Neural cell (in vitro differentiated cells): ENCODE measurements at regions not wholly inside any gene's neighbourhood (a gene's known extent, or its start where the extent isn't known, plus 50 kb on each side); places are given as distances from the start of the nearest gene placed in this dataset.

Experiments
- H2AFZ ChIP-seq: fragments of 200-600, 300-800 bp; sonication (generic), shearing (Covaris generic); 2 replicates; pipeline ENCODE4 v1.6.0; 2014; ENCODE audit warnings: low read depth, mild to moderate bottlenecking, antibody characterized with exemption, low read length, moderate library complexity
- H3F3A ChIP-seq: fragments of 200-600 bp; shearing (Covaris generic); 2 replicates; pipeline ENCODE4 v1.6.1; 2016; ENCODE audit warnings: mild to moderate bottlenecking, moderate library complexity, mixed read lengths, antibody characterized with exemption, low read length; ENCODE audit not compliant: insufficient read depth, poor library complexity, severe bottlenecking
- H3K27ac ChIP-seq: fragments of 200-600, 300-800 bp; sonication (generic), shearing (Covaris generic); 2 replicates; pipeline ENCODE4 v1.5.1; 2014; ENCODE audit warnings: mild to moderate bottlenecking, low read length, moderate library complexity
- H3K27me3 ChIP-seq: fragments of 300-800, 200-600 bp; sonication (generic), shearing (Covaris generic); 2 replicates; pipeline ENCODE4 v1.6.0; 2014; ENCODE audit warnings: mild to moderate bottlenecking, low read depth, low read length, moderate library complexity; ENCODE audit not compliant: insufficient read depth
- H3K36me3 ChIP-seq: fragments of 300-800, 200-600 bp; sonication (generic), shearing (Covaris generic); 2 replicates; pipeline ENCODE4 v1.5.1; 2014; ENCODE audit warnings: mild to moderate bottlenecking, antibody characterized with exemption, low read length, moderate library complexity; ENCODE audit not compliant: insufficient read depth
- H3K4me2 ChIP-seq: fragments of 300-800, 200-600 bp; sonication (generic), shearing (Covaris generic); 2 replicates; pipeline ENCODE4 v1.6.0; 2014; ENCODE audit warnings: mild to moderate bottlenecking, low read length
- H3K4me3 ChIP-seq: fragments of 300-800, 200-600 bp; sonication (generic), shearing (Covaris generic); 2 replicates; pipeline ENCODE4 v1.5.1; 2014; ENCODE audit warnings: mild to moderate bottlenecking, low read length, moderate library complexity
- H3K79me2 ChIP-seq: fragments of 200-600 bp; shearing (Covaris generic); replicated peaks from 2 replicates; pipeline ENCODE4 v1.6.0; 2014; ENCODE audit warnings: mild to moderate bottlenecking, low read length, moderate library complexity; ENCODE audit not compliant: insufficient read depth
- H3K9ac ChIP-seq: fragments of 300-800, 200-600 bp; sonication (generic), shearing (Covaris generic); 2 replicates; pipeline ENCODE4 v1.6.1; 2016; ENCODE audit warnings: mild to moderate bottlenecking, low read length, mixed read lengths
- H3K9me2 ChIP-seq: fragments of 200-600 bp; shearing (Covaris generic); 2 replicates; pipeline ENCODE4 v1.6.1; 2016; ENCODE audit warnings: mild to moderate bottlenecking, low read length, mixed read lengths; ENCODE audit not compliant: insufficient read depth
- H3K9me3 ChIP-seq: fragments of 200-600, 300-800 bp; sonication (generic), shearing (Covaris generic); 2 replicates; pipeline ENCODE4 v1.6.1; 2016; ENCODE audit warnings: mild to moderate bottlenecking, mixed run types, low read length, moderate library complexity, mixed read lengths
- H4K20me1 ChIP-seq: fragments of 200-600 bp; shearing (Covaris generic); 2 replicates; pipeline ENCODE4 v1.6.1; 2016; ENCODE audit warnings: mild to moderate bottlenecking, mixed run types; ENCODE audit not compliant: insufficient read depth
- CTCF ChIP-seq: fragments of 450-650 bp; IDR thresholded peaks from 2 replicates; pipeline ENCODE4 v1.5.1; 2014; ENCODE audit warnings: antibody characterized with exemption, mild to moderate bottlenecking, moderate library complexity; ENCODE audit not compliant: poor library complexity, severe bottlenecking
- EP300 ChIP-seq: fragments of 450-650 bp; conservative IDR thresholded peaks from 2 replicates; pipeline ENCODE4 v1.6.1; 2014; ENCODE audit warnings: antibody characterized with exemption, mild to moderate bottlenecking, moderate library complexity; ENCODE audit not compliant: poor library complexity, severe bottlenecking
- EZH2 ChIP-seq: fragments of 200-600, 300-800 bp; shearing (Covaris generic), sonication (generic); IDR thresholded peaks from 2 replicates; pipeline ENCODE4 v1.6.1; 2014; ENCODE audit warnings: antibody characterized with exemption, low read length, borderline replicate concordance, mild to moderate bottlenecking; ENCODE audit not compliant: insufficient read depth, poor library complexity, severe bottlenecking
- MXI1 ChIP-seq: fragments of 450-650 bp; conservative IDR thresholded peaks from 2 replicates; pipeline ENCODE4 v1.6.1; 2014; ENCODE audit warnings: antibody characterized with exemption, mild to moderate bottlenecking; ENCODE audit not compliant: poor library complexity, severe bottlenecking
- RAD21 ChIP-seq: fragments of 450-650 bp; conservative IDR thresholded peaks from 2 replicates; pipeline ENCODE4 v1.6.1; 2014; ENCODE audit warnings: antibody characterized with exemption, mild to moderate bottlenecking, moderate library complexity
- REST ChIP-seq: IDR thresholded peaks from 2 replicates; pipeline ENCODE4 v1.6.1; 2012; ENCODE audit warnings: borderline replicate concordance
- SMC3 ChIP-seq: fragments of 450-650 bp; conservative IDR thresholded peaks from 2 replicates; pipeline ENCODE4 v1.6.1; 2014; ENCODE audit warnings: antibody characterized with exemption, mild to moderate bottlenecking, moderate library complexity; ENCODE audit not compliant: poor library complexity
- TAF1 ChIP-seq: IDR thresholded peaks from 2 replicates; pipeline ENCODE4 v1.6.1; 2012; ENCODE audit warnings: low read depth

GRCh38 chr9:129252937-129253802, 75.1 kb upstream of the IER5L start:
- Histone ChIP-seq H3K9ac (no peak overlapping the region), H3K4me2 (no peak overlapping the region), H2AFZ (no peak overlapping the region), H3K4me3 (no peak overlapping the region), H3K9me3 (no peaks in the 10 kb centered on the region), H3F3A (no peaks in the 10 kb centered on the region), H4K20me1 (no peaks in the 10 kb centered on the region), H3K79me2 (no peaks in the 10 kb centered on the region), H3K27ac (no peak overlapping the region), H3K27me3 (no peaks in the 10 kb centered on the region), H3K9me2 (no peaks in the 10 kb centered on the region), H3K36me3 (no peaks in the 10 kb centered on the region)
- no peak for TF ChIP-seq REST

GRCh38 chr9:129250786-129251185, 72.7 kb upstream of the IER5L start:
- H2AFZ ChIP-seq: no peak overlapping the region
- no peak overlapping the region for H3K4me2 ChIP-seq
- no peaks in the 10 kb centered on the region for H3K36me3 ChIP-seq
- no peaks in the 10 kb centered on the region for H3K9me2 ChIP-seq
- no peak for TF ChIP-seq TAF1
- TF ChIP-seq CTCF: no peak
- TF ChIP-seq RAD21: no peak
- no peak overlapping the region for H3K27ac ChIP-seq
- H3K27me3 ChIP-seq: no peaks in the 10 kb centered on the region
- H3K9ac ChIP-seq: no peak overlapping the region
- H3K4me3 ChIP-seq: no peak overlapping the region
- no peaks in the 10 kb centered on the region for H3K9me3 ChIP-seq
- no peaks in the 10 kb centered on the region for H4K20me1 ChIP-seq
- H3K79me2 ChIP-seq: no peaks in the 10 kb centered on the region
- H3F3A ChIP-seq: no peaks in the 10 kb centered on the region

- no peaks in the 10 kb centered on the region for H3K9me3 ChIP-seq
- no peaks in the 10 kb centered on the region for H3K36me3 ChIP-seq
- H3K27me3 ChIP-seq: no peaks in the 10 kb centered on the region
- H2AFZ ChIP-seq: no peak overlapping the region
- H3K4me2 ChIP-seq: no peak overlapping the region
- H4K20me1 ChIP-seq: no peaks in the 10 kb centered on the region
- no peak overlapping the region for H3K27ac ChIP-seq
- H3K4me3 ChIP-seq: no peak overlapping the region
- no peaks in the 10 kb centered on the region for H3K9me2 ChIP-seq
- no peak overlapping the region for H3K9ac ChIP-seq
- no peaks in the 10 kb centered on the region for H3F3A ChIP-seq
- no peaks in the 10 kb centered on the region for H3K79me2 ChIP-seq
- no peak for TF ChIP-seq MXI1
- TF ChIP-seq RAD21: no peak
- no peak for TF ChIP-seq CTCF
- TF ChIP-seq SMC3: no peak
- no peak for TF ChIP-seq EP300
- TF ChIP-seq EZH2: no peak
- TF ChIP-seq REST: no peak
Observed at GRCh38 chr9:129247285-129248153, 69.5 kb upstream of the IER5L start.
